SU-DHL-6 (cell line): ENCODE measurements at regions not wholly inside any gene's neighbourhood (a gene's known extent, or its start where the extent isn't known, plus 50 kb on each side); places are given as distances from the start of the nearest gene placed in this dataset.

ENCODE experiments used
- H2AFZ ChIP-seq: fragments of 200-600 bp; sonication (generic); 2 replicates; pipeline ENCODE4 v1.6.1; 2014; ENCODE audit warnings: low read depth, mild to moderate bottlenecking, moderate library complexity, mixed read lengths, antibody characterized with exemption, low read length; ENCODE audit not compliant: severe bottlenecking
- H3F3A ChIP-seq: fragments of 200-600 bp; shearing (Covaris generic); 2 replicates; pipeline ENCODE4 v1.6.0; 2016; ENCODE audit warnings: antibody characterized with exemption, mild to moderate bottlenecking; ENCODE audit not compliant: insufficient read depth
- H3K27ac ChIP-seq: fragments of 200-600 bp; sonication (generic); 2 replicates; pipeline ENCODE4 v1.5.1; 2016; ENCODE audit warnings: low read depth, mild to moderate bottlenecking, low read length, moderate library complexity, mixed read lengths
- H3K27me3 ChIP-seq: fragments of 200-600 bp; sonication (generic), shearing (Covaris generic); 2 replicates; pipeline ENCODE4 v1.6.0; 2014; ENCODE audit warnings: mild to moderate bottlenecking, low read length
- H3K36me3 ChIP-seq: fragments of 200-600 bp; sonication (generic); 2 replicates; pipeline ENCODE4 v1.6.1; 2014; ENCODE audit warnings: mild to moderate bottlenecking, low read length, mixed read lengths
- H3K4me2 ChIP-seq: fragments of 300-600, 200-600 bp; shearing (Covaris generic), sonication (generic); 2 replicates; pipeline ENCODE4 v1.6.0; 2014; ENCODE audit warnings: low read length, low read depth, mild to moderate bottlenecking; ENCODE audit not compliant: poor library complexity, severe bottlenecking
- H3K4me3 ChIP-seq: fragments of 200-600 bp; sonication (generic); 2 replicates; pipeline ENCODE4 v1.5.1; 2014; ENCODE audit warnings: antibody characterized with exemption, low read length, mild to moderate bottlenecking, mixed read lengths; ENCODE audit not compliant: insufficient read depth, poor library complexity, severe bottlenecking
- H3K79me2 ChIP-seq: fragments of 200-600 bp; sonication (generic); 2 replicates; pipeline ENCODE4 v1.6.1; 2014; ENCODE audit warnings: mild to moderate bottlenecking, low read length, moderate library complexity; ENCODE audit not compliant: insufficient read depth
- H3K9ac ChIP-seq: fragments of 200-600 bp; sonication (generic); 2 replicates; pipeline ENCODE4 v1.7.0; 2014; ENCODE audit warnings: mild to moderate bottlenecking, low read length
- H3K9me2 ChIP-seq: fragments of 200-600 bp; sonication (generic); replicated peaks from 2 replicates; pipeline ENCODE4 v1.6.1; 2014; ENCODE audit warnings: low read length; ENCODE audit not compliant: insufficient read depth
- H3K9me3 ChIP-seq: fragments of 200-600 bp; sonication (generic); 2 replicates; pipeline ENCODE4 v1.6.1; 2014; ENCODE audit warnings: low read length, mixed read lengths; ENCODE audit not compliant: insufficient read depth
- H4K20me1 ChIP-seq: fragments of 200-600 bp; sonication (generic); 2 replicates; pipeline ENCODE4 v1.6.1; 2014; ENCODE audit warnings: low read depth, mild to moderate bottlenecking, antibody characterized with exemption, low read length, moderate library complexity, mixed read lengths
- EZH2phosphoT487 ChIP-seq: fragments of 200-600 bp; sonication (generic), shearing (Covaris generic); conservative IDR thresholded peaks from 2 replicates; pipeline ENCODE4 v1.6.1; 2018; ENCODE audit warnings: mild to moderate bottlenecking, antibody characterized with exemption, low read length, moderate library complexity, mixed read lengths
- TF ChIP-seq, protein P1 (sequence below): fragments of 200-600 bp; sonication (generic); IDR thresholded peaks from one replicate; pipeline ENCODE4 v1.5.1; 2017; ENCODE audit warnings: antibody characterized with exemption, mild to moderate bottlenecking, low read length, moderate library complexity; ENCODE audit not compliant: insufficient read depth, poor library complexity, severe bottlenecking

DNA sequence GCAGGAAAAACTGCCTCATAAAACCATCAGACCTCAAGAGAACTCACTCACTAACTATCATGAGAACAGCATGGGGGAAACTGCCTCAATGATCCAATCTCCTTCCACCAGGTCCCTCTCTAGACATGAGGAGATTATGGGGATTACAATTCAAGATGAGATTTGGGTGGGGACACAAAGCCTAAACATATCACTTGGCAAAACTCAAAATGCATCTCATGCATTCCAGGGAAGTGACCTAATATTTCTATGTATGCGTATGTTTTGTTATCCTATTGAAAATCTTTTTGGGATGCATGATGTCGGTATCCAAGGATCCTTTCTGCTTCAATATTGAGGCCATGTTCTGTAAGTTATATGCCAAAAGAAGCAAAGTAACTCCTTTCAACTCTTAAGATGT is 174.0 kb downstream of the PLK2 start:
- no peaks in the 10 kb centered on the region for H3K36me3 ChIP-seq
- H3K27ac ChIP-seq = no peak overlapping the region
- no peaks in the 10 kb centered on the region for H3K27me3 ChIP-seq
- H3K9me3 ChIP-seq = no peaks in the 10 kb centered on the region
- H3K4me2 ChIP-seq = no peak overlapping the region
- no peak overlapping the region for H3K9ac ChIP-seq
- TF ChIP-seq, protein P1, sequence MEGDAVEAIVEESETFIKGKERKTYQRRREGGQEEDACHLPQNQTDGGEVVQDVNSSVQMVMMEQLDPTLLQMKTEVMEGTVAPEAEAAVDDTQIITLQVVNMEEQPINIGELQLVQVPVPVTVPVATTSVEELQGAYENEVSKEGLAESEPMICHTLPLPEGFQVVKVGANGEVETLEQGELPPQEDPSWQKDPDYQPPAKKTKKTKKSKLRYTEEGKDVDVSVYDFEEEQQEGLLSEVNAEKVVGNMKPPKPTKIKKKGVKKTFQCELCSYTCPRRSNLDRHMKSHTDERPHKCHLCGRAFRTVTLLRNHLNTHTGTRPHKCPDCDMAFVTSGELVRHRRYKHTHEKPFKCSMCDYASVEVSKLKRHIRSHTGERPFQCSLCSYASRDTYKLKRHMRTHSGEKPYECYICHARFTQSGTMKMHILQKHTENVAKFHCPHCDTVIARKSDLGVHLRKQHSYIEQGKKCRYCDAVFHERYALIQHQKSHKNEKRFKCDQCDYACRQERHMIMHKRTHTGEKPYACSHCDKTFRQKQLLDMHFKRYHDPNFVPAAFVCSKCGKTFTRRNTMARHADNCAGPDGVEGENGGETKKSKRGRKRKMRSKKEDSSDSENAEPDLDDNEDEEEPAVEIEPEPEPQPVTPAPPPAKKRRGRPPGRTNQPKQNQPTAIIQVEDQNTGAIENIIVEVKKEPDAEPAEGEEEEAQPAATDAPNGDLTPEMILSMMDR = no peak
- H3F3A ChIP-seq = no peaks in the 10 kb centered on the region
- H3K4me3 ChIP-seq = no peak overlapping the region
- H3K79me2 ChIP-seq = no peaks in the 10 kb centered on the region
- no peaks in the 10 kb centered on the region for H3K9me2 ChIP-seq
- no peaks in the 10 kb centered on the region for H4K20me1 ChIP-seq
- no peak overlapping the region for H2AFZ ChIP-seq

DNA sequence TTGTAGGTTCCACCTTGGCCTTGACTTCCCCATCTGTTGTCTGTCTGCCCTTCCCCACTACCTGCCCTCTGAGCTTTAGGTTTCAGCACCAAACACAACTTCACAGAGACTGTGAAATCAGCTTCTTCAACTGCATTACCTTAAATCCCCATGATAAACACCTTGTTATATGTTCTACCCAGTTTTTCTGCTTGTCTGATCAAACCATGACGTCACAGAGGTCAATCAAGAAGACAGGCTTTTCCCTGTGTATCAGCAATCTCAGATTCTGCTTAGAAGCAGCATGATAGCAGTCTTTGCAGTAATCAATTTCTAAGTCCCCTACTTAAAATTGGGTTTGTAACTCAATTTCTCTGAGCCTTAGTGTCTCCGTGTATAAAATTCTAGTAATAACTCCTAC is 175.0 kb downstream of the PLK2 start:
- TF ChIP-seq, protein P1 = no peak
- no peak for TF ChIP-seq EZH2phosphoT487
- Histone ChIP-seq H3F3A (no peaks in the 10 kb centered on the region), H3K9me3 (no peaks in the 10 kb centered on the region), H3K27ac (no peak overlapping the region), H3K9ac (no peak overlapping the region), H3K79me2 (no peaks in the 10 kb centered on the region), H3K4me2 (no peak overlapping the region), H3K36me3 (no peaks in the 10 kb centered on the region), H3K27me3 (no peaks in the 10 kb centered on the region), H4K20me1 (no peaks in the 10 kb centered on the region), H3K4me3 (no peak overlapping the region), H2AFZ (no peak overlapping the region), H3K9me2 (no peaks in the 10 kb centered on the region)

DNA sequence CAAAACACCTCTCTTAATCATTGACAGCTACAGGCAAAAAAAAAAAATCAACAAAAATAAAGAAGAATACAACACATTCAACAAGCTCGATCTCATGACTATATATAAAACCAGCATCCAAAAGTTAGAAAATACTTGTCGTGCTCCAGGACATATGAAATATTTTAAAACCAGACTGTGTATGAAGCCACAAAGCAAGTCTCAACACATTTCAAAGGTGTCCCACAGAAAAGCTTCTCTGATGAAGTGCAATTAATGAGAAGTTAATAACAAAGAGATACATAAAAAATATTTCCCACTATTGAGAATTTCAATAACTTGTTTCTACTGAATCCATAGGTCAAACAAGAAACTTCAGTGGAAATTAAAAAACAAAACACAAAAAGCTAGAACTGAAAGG is 178.7 kb downstream of the PLK2 start:
- no peaks in the 10 kb centered on the region for H4K20me1 ChIP-seq
- H3K79me2 ChIP-seq = no peaks in the 10 kb centered on the region
- H3K27me3 ChIP-seq = no peaks in the 10 kb centered on the region
- H3K9me3 ChIP-seq = no peaks in the 10 kb centered on the region
- H3K36me3 ChIP-seq = no peaks in the 10 kb centered on the region
- H3K9me2 ChIP-seq = no peaks in the 10 kb centered on the region
- H3K4me3 ChIP-seq = no peak overlapping the region
- H3K27ac ChIP-seq = no peak overlapping the region
- H3F3A ChIP-seq = no peaks in the 10 kb centered on the region
- no peak overlapping the region for H2AFZ ChIP-seq
- TF ChIP-seq, protein P1 = no peak
- TF ChIP-seq EZH2phosphoT487 = no peak
- H3K9ac ChIP-seq = no peak overlapping the region
- no peak overlapping the region for H3K4me2 ChIP-seq

DNA sequence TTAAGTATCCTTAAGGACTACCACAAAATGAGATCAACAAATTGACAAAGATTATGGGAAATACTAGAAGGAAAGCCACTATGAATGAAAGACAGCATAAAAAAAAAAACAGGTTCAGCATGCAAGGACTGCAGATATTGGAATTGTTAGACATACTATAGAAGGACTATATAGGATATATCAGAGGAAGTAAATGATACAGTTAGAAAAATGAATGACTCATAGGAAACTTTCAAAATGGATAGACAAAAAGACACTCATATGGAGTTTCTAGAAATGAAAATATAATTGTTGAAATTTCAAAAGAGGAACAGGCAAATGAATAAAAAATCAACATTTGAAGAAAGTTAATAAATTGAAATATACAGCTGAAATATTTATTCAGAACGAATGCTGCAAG is 180.6 kb downstream of the PLK2 start:
- TF ChIP-seq EZH2phosphoT487 = no peak
- TF ChIP-seq, protein P1 = no peak
- H3K4me3 ChIP-seq = no peak overlapping the region
- no peak overlapping the region for H3K4me2 ChIP-seq

More for the DNA sequence above, 180.6 kb downstream of the PLK2 start:
- Histone ChIP-seq H3K9me3 (no peaks in the 10 kb centered on the region), H3K9ac (no peak overlapping the region), H3K36me3 (no peaks in the 10 kb centered on the region), H4K20me1 (no peaks in the 10 kb centered on the region), H2AFZ (no peak overlapping the region), H3F3A (no peaks in the 10 kb centered on the region), H3K9me2 (no peaks in the 10 kb centered on the region), H3K27me3 (no peaks in the 10 kb centered on the region), H3K27ac (no peak overlapping the region), H3K79me2 (no peaks in the 10 kb centered on the region)
